Liver (tissue), 6 donors: ENCODE measurements at regions not wholly inside any gene's neighbourhood (a gene's known extent, or its start where the extent isn't known, plus 50 kb on each side); places are given as distances from the start of the nearest gene placed in this dataset.

Source experiments
- DNase-seq: peaks from one replicate; pipeline ENCODE4 v3.0.0-alpha.2; 2017; ENCODE audit warnings: low spot score
- H3K27ac ChIP-seq, 2 donors: one replicate each; pipeline ENCODE4 v1.7.0; 2013; ENCODE audit warnings: inconsistent platforms in 2 of 2, low read length in 2 of 2, control low read depth in 1 of 2, low read depth in 1 of 2, mild to moderate bottlenecking in 1 of 2
- H3K27me3 ChIP-seq, 4 donors: one replicate each; pipeline versions ENCODE4 v1.6.1 to v1.7.0; 2013; ENCODE audit warnings: low read length in 3 of 4, inconsistent platforms in 1 of 4, mild to moderate bottlenecking in 1 of 4, moderate library complexity in 1 of 4; ENCODE audit not compliant: control insufficient read depth in 4 of 4, insufficient read depth in 4 of 4
- H3K36me3 ChIP-seq, 4 donors: one replicate each; pipeline versions ENCODE4 v1.6.1 to v1.7.0; 2013; ENCODE audit warnings: low read length in 3 of 4, mild to moderate bottlenecking in 3 of 4, low read depth in 1 of 4, moderate library complexity in 1 of 4; ENCODE audit not compliant: control insufficient read depth in 4 of 4, insufficient read depth in 3 of 4
- H3K4me1 ChIP-seq, 4 donors: one replicate each; pipeline versions ENCODE4 v1.6.1 to v1.7.0; 2013; ENCODE audit warnings: low read length in 3 of 4, mild to moderate bottlenecking in 3 of 4, moderate library complexity in 1 of 4; ENCODE audit not compliant: control insufficient read depth in 4 of 4, insufficient read depth in 4 of 4
- H3K4me3 ChIP-seq, 3 donors: one replicate each; pipeline versions ENCODE4 v1.6.1 to v1.7.0; 2013; ENCODE audit warnings: low read length in 3 of 3, control low read depth in 1 of 3, low read depth in 1 of 3, mild to moderate bottlenecking in 1 of 3
- H3K9ac ChIP-seq, 2 donors: one replicate each; pipeline ENCODE4 v1.7.0; 2013; ENCODE audit warnings: low read length in 2 of 2, mild to moderate bottlenecking in 2 of 2, moderate library complexity in 2 of 2, control low read depth in 1 of 2, low read depth in 1 of 2
- H3K9me3 ChIP-seq, 4 donors: one replicate each; pipeline versions ENCODE4 v1.6.1 to v1.7.0; 2013; ENCODE audit warnings: low read length in 3 of 4; ENCODE audit not compliant: control insufficient read depth in 4 of 4
- FOXA1 ChIP-seq: IDR thresholded peaks from 2 replicates; pipeline ENCODE4 v1.6.1; 2016; ENCODE audit warnings: antibody characterized with exemption
- FOXA2 ChIP-seq: IDR thresholded peaks from 2 replicates; pipeline ENCODE4 v1.6.1; 2016; ENCODE audit warnings: antibody characterized with exemption
- GABPA ChIP-seq, 2 donors: IDR thresholded peaks in 1 of 2; conservative IDR thresholded peaks in 1 of 2; 2 replicates each; pipeline ENCODE4 v1.6.1; 2016; ENCODE audit warnings: antibody characterized with exemption in 2 of 2, mild to moderate bottlenecking in 1 of 2, moderate library complexity in 1 of 2
- HNF4A ChIP-seq, 2 donors: conservative IDR thresholded peaks; 2 replicates each; pipeline ENCODE4 v1.6.1; 2016; ENCODE audit warnings: antibody characterized with exemption in 2 of 2, mild to moderate bottlenecking in 2 of 2
- HNF4G ChIP-seq: IDR thresholded peaks from 2 replicates; pipeline ENCODE4 v1.6.1; 2016; ENCODE audit warnings: antibody characterized with exemption
- NR2F2 ChIP-seq: IDR thresholded peaks from 2 replicates; pipeline ENCODE4 v1.6.1; 2016; ENCODE audit warnings: antibody characterized with exemption
- RXRA ChIP-seq, 2 donors: IDR thresholded peaks; 2 replicates each; pipeline ENCODE4 v1.6.1; 2017 to 2018; ENCODE audit warnings: antibody characterized with exemption in 2 of 2, mild to moderate bottlenecking in 1 of 2
- SP1 ChIP-seq: IDR thresholded peaks from 2 replicates; pipeline ENCODE4 v1.6.1; 2018; ENCODE audit warnings: antibody characterized with exemption, mild to moderate bottlenecking
- TAF1 ChIP-seq: conservative IDR thresholded peaks from 2 replicates; pipeline ENCODE4 v1.6.1; 2016; ENCODE audit warnings: antibody characterized with exemption, mild to moderate bottlenecking
- YY1 ChIP-seq: IDR thresholded peaks from 2 replicates; pipeline ENCODE4 v1.6.1; 2016; ENCODE audit warnings: antibody characterized with exemption, mild to moderate bottlenecking
- TF ChIP-seq, protein P1 (sequence below): IDR thresholded peaks from 2 replicates; pipeline ENCODE4 v1.6.1; 2016; ENCODE audit warnings: antibody characterized with exemption
- TF ChIP-seq, protein P2 (sequence below): IDR thresholded peaks from 2 replicates; pipeline ENCODE4 v1.6.1; 2016; ENCODE audit warnings: antibody characterized with exemption
- TF ChIP-seq, protein P3 (sequence below): IDR thresholded peaks from 2 replicates; pipeline ENCODE4 v1.6.1; 2016; ENCODE audit warnings: antibody characterized with exemption
- TF ChIP-seq, protein P4 (sequence below): IDR thresholded peaks from 2 replicates; pipeline ENCODE4 v1.6.1; 2016; ENCODE audit warnings: antibody characterized with exemption, mild to moderate bottlenecking
- donor health status: healthy.
- donor health status: healthy.
- donor health status: healthy.

DNA sequence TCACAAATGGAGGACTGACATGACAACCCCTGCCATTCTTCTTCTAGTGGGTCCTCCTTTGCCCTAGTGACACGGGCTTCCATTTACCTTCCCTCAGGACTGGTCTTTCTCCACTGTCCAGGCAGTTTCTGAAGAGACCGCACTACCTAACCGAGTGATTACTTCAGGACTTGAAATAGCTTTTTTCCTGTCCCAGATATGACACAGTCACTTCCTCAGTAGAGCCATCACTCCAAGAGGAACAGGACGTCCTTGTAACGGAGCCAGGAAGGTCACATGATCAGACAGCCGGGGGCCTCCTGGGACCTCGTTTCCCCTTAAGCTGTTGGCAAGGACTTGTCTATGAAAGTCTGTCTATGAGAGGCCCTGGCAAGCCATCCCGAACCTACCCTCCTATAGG, 62.3 kb downstream of the FOS start (continued):
- TF ChIP-seq, protein P1, sequence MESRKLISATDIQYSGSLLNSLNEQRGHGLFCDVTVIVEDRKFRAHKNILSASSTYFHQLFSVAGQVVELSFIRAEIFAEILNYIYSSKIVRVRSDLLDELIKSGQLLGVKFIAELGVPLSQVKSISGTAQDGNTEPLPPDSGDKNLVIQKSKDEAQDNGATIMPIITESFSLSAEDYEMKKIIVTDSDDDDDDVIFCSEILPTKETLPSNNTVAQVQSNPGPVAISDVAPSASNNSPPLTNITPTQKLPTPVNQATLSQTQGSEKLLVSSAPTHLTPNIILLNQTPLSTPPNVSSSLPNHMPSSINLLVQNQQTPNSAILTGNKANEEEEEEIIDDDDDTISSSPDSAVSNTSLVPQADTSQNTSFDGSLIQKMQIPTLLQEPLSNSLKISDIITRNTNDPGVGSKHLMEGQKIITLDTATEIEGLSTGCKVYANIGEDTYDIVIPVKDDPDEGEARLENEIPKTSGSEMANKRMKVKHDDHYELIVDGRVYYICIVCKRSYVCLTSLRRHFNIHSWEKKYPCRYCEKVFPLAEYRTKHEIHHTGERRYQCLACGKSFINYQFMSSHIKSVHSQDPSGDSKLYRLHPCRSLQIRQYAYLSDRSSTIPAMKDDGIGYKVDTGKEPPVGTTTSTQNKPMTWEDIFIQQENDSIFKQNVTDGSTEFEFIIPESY, result no peak
- TF ChIP-seq, protein P2, sequence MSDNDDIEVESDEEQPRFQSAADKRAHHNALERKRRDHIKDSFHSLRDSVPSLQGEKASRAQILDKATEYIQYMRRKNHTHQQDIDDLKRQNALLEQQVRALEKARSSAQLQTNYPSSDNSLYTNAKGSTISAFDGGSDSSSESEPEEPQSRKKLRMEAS, result peak; percentile 42
- TF ChIP-seq HNF4G, result no peak
- TF ChIP-seq FOXA2, result no peak
- TF ChIP-seq, protein P3, sequence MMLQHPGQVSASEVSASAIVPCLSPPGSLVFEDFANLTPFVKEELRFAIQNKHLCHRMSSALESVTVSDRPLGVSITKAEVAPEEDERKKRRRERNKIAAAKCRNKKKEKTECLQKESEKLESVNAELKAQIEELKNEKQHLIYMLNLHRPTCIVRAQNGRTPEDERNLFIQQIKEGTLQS, result no peak
- peak; percentile 94 for TF ChIP-seq NR2F2
- peak; percentile 55 to 61 for TF ChIP-seq RXRA (IDR thresholded peaks at IDR 0.05)
- no peak for TF ChIP-seq TAF1

DNA sequence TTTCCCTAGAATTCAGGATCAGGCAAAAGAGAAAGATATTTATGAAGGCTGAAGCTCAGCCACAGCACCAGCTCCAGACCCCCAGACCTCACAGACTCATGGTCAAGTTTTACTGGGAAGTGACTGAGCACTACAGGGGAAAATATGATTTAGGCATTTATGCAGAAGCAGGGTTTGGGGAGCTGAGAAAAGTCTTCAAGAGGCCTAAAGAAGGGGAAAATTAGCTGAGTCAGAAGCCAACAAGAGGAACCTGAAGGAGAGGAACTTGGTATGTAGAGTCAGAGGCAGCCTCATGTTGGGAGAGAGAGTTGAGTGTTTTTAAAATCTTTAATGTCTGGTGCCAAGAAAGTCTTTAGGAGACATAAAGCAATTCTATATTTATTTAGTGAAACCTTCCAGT, 63.0 kb downstream of the FOS start:
- Histone ChIP-seq H3K4me3 (no peak overlapping the region), H3K27me3 (no peaks in the 10 kb centered on the region), H3K27ac (peak overlapping the region; percentile 64 to 69), H3K36me3 (no peaks in the 10 kb centered on the region), H3K9me3 (no peaks in the 10 kb centered on the region), H3K9ac (no peak overlapping the region), H3K4me1 (no peaks in the 10 kb centered on the region)
- TF ChIP-seq HNF4G (no peak), TAF1 (no peak), SP1 (no peak), NR2F2 (no peak), HNF4A (conservative IDR thresholded peaks at IDR 0.05) (no peak), FOXA2 (no peak), GABPA (IDR thresholded peaks at IDR 0.05 in 1 of 2, conservative IDR thresholded peaks at IDR 0.05 in 1 of 2) (no peak), FOXA1 (no peak), YY1 (no peak)
- TF ChIP-seq, protein P3, result no peak
- TF ChIP-seq, protein P2, result no peak
- TF ChIP-seq, protein P4, sequence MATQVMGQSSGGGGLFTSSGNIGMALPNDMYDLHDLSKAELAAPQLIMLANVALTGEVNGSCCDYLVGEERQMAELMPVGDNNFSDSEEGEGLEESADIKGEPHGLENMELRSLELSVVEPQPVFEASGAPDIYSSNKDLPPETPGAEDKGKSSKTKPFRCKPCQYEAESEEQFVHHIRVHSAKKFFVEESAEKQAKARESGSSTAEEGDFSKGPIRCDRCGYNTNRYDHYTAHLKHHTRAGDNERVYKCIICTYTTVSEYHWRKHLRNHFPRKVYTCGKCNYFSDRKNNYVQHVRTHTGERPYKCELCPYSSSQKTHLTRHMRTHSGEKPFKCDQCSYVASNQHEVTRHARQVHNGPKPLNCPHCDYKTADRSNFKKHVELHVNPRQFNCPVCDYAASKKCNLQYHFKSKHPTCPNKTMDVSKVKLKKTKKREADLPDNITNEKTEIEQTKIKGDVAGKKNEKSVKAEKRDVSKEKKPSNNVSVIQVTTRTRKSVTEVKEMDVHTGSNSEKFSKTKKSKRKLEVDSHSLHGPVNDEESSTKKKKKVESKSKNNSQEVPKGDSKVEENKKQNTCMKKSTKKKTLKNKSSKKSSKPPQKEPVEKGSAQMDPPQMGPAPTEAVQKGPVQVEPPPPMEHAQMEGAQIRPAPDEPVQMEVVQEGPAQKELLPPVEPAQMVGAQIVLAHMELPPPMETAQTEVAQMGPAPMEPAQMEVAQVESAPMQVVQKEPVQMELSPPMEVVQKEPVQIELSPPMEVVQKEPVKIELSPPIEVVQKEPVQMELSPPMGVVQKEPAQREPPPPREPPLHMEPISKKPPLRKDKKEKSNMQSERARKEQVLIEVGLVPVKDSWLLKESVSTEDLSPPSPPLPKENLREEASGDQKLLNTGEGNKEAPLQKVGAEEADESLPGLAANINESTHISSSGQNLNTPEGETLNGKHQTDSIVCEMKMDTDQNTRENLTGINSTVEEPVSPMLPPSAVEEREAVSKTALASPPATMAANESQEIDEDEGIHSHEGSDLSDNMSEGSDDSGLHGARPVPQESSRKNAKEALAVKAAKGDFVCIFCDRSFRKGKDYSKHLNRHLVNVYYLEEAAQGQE, result no peak
- no peak for DNase-seq
